ENCODE measurements at regions not wholly inside any gene's neighbourhood (a gene's known extent, or its start where the extent isn't known, plus 50 kb on each side); places are given as distances from the start of the nearest gene placed in this dataset.

DNA sequence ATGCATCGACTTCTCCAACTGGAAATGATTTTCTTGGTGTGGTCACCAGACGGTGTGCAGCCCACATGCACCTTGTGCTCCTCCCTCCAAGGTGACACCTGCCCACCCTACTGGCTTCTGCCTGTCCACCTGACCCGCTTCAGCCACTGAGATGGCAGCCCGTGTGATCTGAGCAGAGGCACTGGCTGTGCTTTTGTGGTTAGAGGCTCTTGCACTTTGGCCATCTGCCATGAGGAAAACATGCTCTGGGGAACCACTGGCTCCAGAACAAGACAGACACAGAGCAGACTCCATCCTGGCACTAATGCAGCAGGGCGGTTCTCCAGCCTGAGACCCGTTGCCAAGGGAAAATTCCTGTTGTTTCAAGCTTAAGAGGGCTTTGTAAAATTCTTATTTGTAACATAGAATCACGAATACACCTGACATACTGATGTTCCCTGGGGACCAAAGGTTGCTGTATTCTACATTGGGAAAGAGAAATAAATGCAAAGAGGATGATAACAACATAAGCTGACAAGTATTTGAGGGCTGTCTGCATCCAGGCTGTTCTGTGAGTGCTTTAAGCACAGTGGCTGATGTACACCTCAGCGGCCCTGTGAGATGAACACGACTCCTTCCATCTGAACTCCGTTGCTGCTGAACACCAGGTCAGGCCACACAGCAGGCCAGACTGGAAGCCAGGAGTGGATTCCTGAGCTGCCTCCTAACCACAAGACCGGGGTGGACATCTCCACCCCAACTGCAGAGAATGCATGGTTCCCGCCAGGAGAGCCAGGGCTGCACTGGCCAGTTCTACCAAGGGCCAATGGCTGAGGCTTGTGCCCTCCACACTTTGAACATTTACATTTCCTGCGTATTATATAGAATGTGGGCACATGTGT, 820.4 kb downstream of the GALR1 start:
- no peak overlapping the region for H3K4me3 ChIP-seq (ENCODE audit: low read length in 2 of 2)
- 82% methylated on average over 13 of the region's 13 CpGs for WGBS
- peaks cover 0 to 2% of the 10 kb centered on the region in 2 donors for H3K9me3 ChIP-seq (ENCODE audit: control insufficient read depth in 2 of 2, insufficient read depth in 1 of 2, low read length in 1 of 2)
- H3K27ac ChIP-seq (ENCODE audit: low read depth in 1 of 2, low read length in 1 of 2) = no peak overlapping the region
- no peak for DNase-seq (ENCODE audit: low read depth in 6 of 9, low spot score in 9 of 9)
- no peaks in the 10 kb centered on the region for H3K4me1 ChIP-seq (ENCODE audit: control insufficient read depth in 2 of 2, insufficient read depth in 2 of 2, low read length in 2 of 2)
- H3K36me3 ChIP-seq (ENCODE audit: control insufficient read depth in 2 of 2, insufficient read depth in 2 of 2, low read length in 1 of 2) = no peaks in the 10 kb centered on the region
- H3K27me3 ChIP-seq (ENCODE audit: control insufficient read depth in 2 of 2, insufficient read depth in 1 of 2, low read length in 1 of 2) = no peaks in the 10 kb centered on the region

DNA sequence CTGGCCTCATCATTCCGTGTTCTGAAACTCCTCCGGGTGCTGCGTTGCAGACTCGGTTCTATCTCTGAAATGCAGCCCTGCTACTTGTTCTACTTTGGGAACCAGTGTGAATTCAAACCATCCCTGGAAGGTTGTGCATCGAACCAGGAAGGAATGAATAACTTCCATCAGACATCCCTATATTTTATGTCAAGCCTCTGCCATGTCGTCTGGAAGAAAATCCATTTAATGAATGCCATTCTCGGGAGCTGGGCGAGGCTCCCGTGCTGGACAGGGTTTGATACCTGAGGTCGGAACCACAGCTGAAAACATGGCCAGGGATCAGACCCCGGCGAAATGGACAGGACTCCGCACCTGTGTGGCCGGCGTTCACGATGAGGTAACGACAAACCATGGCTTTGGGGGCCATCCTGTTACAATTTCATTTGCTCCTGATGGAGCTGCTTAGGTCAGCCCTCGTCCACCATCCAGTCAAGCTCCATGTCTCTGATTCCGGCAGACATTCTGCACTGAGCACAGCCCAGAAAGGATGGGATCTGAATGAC, 821.6 kb downstream of the GALR1 start:
- DNase-seq (ENCODE audit: low read depth in 6 of 9, low spot score in 9 of 9) = no peak
- Histone ChIP-seq H3K4me1 (ENCODE audit: control insufficient read depth in 2 of 2, insufficient read depth in 2 of 2, low read length in 2 of 2) (no peaks in the 10 kb centered on the region), H3K4me3 (ENCODE audit: low read length in 2 of 2) (no peak overlapping the region), H3K36me3 (ENCODE audit: control insufficient read depth in 2 of 2, insufficient read depth in 2 of 2, low read length in 1 of 2) (no peaks in the 10 kb centered on the region), H3K9me3 (ENCODE audit: control insufficient read depth in 2 of 2, insufficient read depth in 1 of 2, low read length in 1 of 2) (peaks cover 0 to 2% of the 10 kb centered on the region in 2 donors), H3K27me3 (ENCODE audit: control insufficient read depth in 2 of 2, insufficient read depth in 1 of 2, low read length in 1 of 2) (no peaks in the 10 kb centered on the region), H3K27ac (ENCODE audit: low read depth in 1 of 2, low read length in 1 of 2) (no peak overlapping the region)
- 88% methylated on average over 19 of the region's 19 CpGs for WGBS

DNA sequence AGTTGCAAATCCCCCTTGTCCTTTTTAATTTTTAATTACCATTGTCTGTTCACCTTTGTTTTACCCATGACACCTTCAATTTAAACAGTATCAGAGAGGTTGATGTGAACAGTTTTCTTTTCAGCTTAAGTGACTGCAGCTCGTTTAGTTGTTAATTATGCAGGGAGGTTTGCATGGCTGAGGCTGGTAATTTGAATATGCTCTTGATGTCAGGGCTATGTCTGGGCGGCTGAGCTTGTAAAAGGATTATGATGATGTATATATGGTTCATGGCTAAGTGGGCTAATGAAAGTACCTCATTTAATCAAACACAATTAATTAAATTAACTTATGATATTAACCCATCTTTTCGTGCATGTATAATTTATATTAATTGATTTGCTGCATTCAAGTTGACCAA, 822.1 kb downstream of the GALR1 start:
- no peaks in the 10 kb centered on the region for H3K36me3 ChIP-seq (ENCODE audit: control insufficient read depth in 2 of 2, insufficient read depth in 2 of 2, low read length in 1 of 2)
- H3K9me3 ChIP-seq (ENCODE audit: control insufficient read depth in 2 of 2, insufficient read depth in 1 of 2, low read length in 1 of 2) = peaks cover 0 to 2% of the 10 kb centered on the region in 2 donors
- WGBS = 86% methylated on average over 3 of the region's 3 CpGs
- no peaks in the 10 kb centered on the region for H3K4me1 ChIP-seq (ENCODE audit: control insufficient read depth in 2 of 2, insufficient read depth in 2 of 2, low read length in 2 of 2)
- H3K27ac ChIP-seq (ENCODE audit: low read depth in 1 of 2, low read length in 1 of 2) = no peak overlapping the region
- DNase-seq (ENCODE audit: low read depth in 6 of 9, low spot score in 9 of 9) = no peak
- H3K4me3 ChIP-seq (ENCODE audit: low read length in 2 of 2) = no peak overlapping the region
- H3K27me3 ChIP-seq (ENCODE audit: control insufficient read depth in 2 of 2, insufficient read depth in 1 of 2, low read length in 1 of 2) = no peaks in the 10 kb centered on the region

DNA sequence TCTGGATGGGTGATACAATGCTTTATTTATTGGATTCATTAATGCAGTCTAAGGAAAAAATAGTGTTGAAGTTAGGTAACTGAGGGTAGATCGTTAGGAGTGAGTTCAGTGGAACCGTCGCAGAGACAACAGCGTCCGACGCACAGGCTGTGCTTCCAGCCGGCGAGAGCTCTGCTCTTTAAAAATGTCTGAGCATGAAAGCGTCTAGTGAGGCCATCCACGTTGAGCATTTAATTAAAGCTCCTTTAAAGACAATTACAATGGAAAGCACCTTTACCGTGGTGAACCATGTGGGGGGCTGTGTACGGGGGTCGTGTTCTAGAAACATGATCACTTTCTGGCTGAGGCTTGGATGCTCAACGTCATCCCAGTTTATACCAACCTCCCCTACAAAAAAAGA, 822.7 kb downstream of the GALR1 start:
- Histone ChIP-seq H3K36me3 (ENCODE audit: control insufficient read depth in 2 of 2, insufficient read depth in 2 of 2, low read length in 1 of 2) (no peaks in the 10 kb centered on the region), H3K27ac (ENCODE audit: low read depth in 1 of 2, low read length in 1 of 2) (no peak overlapping the region), H3K9me3 (ENCODE audit: control insufficient read depth in 2 of 2, insufficient read depth in 1 of 2, low read length in 1 of 2) (no peaks in the 10 kb centered on the region), H3K27me3 (ENCODE audit: control insufficient read depth in 2 of 2, insufficient read depth in 1 of 2, low read length in 1 of 2) (no peaks in the 10 kb centered on the region), H3K4me1 (ENCODE audit: control insufficient read depth in 2 of 2, insufficient read depth in 2 of 2, low read length in 2 of 2) (no peaks in the 10 kb centered on the region), H3K4me3 (ENCODE audit: low read length in 2 of 2) (no peak overlapping the region)
- no peak for DNase-seq (ENCODE audit: low read depth in 6 of 9, low spot score in 9 of 9)
- WGBS = 84% methylated on average over 14 of the region's 14 CpGs

DNA sequence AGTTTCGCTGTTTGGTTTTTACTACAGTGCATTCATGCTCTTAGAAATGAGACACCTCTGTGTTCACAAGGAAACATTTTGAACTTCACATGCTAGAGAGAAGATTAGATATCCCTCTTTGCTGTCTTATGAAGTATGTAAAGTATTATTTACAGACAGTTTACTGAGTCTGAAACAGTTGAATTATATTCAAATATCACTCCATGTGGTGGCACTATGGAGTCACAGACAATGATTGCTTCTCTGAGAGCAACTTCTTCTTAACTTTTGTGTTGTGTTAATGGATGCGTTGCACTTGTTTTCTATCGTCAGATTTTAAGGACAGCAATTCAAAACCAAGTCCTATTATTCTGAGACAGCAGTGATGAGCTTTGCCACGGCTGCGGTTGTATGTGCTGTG, 823.6 kb downstream of the GALR1 start:
- WGBS = 71% methylated on average over 5 of the region's 5 CpGs
- no peak for DNase-seq (ENCODE audit: low read depth in 6 of 9, low spot score in 9 of 9)
- Histone ChIP-seq H3K4me1 (ENCODE audit: control insufficient read depth in 2 of 2, insufficient read depth in 2 of 2, low read length in 2 of 2) (no peaks in the 10 kb centered on the region), H3K9me3 (ENCODE audit: control insufficient read depth in 2 of 2, insufficient read depth in 1 of 2, low read length in 1 of 2) (no peaks in the 10 kb centered on the region), H3K36me3 (ENCODE audit: control insufficient read depth in 2 of 2, insufficient read depth in 2 of 2, low read length in 1 of 2) (no peaks in the 10 kb centered on the region), H3K4me3 (ENCODE audit: low read length in 2 of 2) (no peak overlapping the region), H3K27me3 (ENCODE audit: control insufficient read depth in 2 of 2, insufficient read depth in 1 of 2, low read length in 1 of 2) (no peaks in the 10 kb centered on the region), H3K27ac (ENCODE audit: low read depth in 1 of 2, low read length in 1 of 2) (peak overlapping the region in 1 of 2 donors; percentile 15)

DNA sequence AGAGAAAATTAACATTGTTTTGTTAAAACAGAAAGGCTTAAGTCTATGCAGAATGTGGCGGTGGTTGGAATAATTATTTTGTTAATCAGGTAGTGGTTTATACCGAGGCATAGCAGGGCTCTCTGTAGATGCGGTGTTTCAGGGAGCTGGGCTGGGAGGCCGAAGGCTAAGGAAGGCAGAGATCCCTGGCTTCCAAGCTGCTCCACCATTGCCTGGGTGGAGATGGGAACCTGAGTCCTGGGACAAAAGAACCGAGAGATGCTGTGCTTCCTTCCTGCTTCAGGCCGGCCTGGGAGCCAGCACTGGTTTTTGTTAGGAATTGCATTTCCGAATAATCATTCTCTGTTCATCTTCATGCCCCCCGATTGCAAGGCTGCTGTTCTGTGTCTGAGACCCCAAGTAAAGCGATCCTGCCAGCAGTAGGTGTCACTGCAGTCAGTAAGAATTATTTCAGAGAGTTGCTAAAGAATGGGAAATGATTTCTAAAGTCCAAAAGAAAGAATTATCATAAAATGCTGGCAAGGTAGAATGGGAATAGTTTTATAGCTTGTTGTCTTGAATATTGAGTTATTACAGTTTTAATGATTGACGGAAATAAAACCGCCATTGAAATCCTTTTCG, 824.9 kb downstream of the GALR1 start:
- H3K4me1 ChIP-seq (ENCODE audit: control insufficient read depth in 2 of 2, insufficient read depth in 2 of 2, low read length in 2 of 2) = no peaks in the 10 kb centered on the region

DNA sequence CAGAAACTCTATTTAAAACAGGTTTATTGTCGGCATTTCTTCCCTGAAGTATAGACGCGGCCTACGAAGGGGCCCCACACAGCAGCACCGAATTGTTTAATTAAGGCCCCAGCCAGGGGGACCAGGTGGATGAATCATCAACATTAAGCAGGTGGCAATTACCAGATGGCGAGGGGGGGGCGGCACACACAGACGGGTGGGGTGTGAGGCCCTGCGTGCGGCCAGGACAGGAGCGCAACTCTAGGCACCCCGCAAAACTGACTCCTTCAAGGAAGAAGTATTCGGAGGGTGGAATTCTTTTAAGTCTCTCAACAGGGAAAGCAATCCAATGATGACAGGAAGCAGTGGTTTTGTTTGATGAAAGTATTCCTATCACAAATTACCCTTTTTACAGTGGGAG, 830.4 kb downstream of the GALR1 start:
- Histone ChIP-seq H3K27me3 (ENCODE audit: control insufficient read depth in 2 of 2, insufficient read depth in 1 of 2, low read length in 1 of 2) (no peaks in the 10 kb centered on the region), H3K9me3 (ENCODE audit: control insufficient read depth in 2 of 2, insufficient read depth in 1 of 2, low read length in 1 of 2) (no peaks in the 10 kb centered on the region), H3K4me1 (ENCODE audit: control insufficient read depth in 2 of 2, insufficient read depth in 2 of 2, low read length in 2 of 2) (no peaks in the 10 kb centered on the region), H3K4me3 (ENCODE audit: low read length in 2 of 2) (no peak overlapping the region), H3K36me3 (ENCODE audit: control insufficient read depth in 2 of 2, insufficient read depth in 2 of 2, low read length in 1 of 2) (no peaks in the 10 kb centered on the region), H3K27ac (ENCODE audit: low read depth in 1 of 2, low read length in 1 of 2) (no peak overlapping the region)
- 92% methylated on average over 13 of the region's 13 CpGs for WGBS
- no peak for DNase-seq (ENCODE audit: low read depth in 6 of 9, low spot score in 9 of 9)

More for the DNA sequence above, 824.9 kb downstream of the GALR1 start:
- WGBS = 58% methylated on average over 12 of the region's 12 CpGs
- H3K9me3 ChIP-seq (ENCODE audit: control insufficient read depth in 2 of 2, insufficient read depth in 1 of 2, low read length in 1 of 2) = no peaks in the 10 kb centered on the region
- no peaks in the 10 kb centered on the region for H3K27me3 ChIP-seq (ENCODE audit: control insufficient read depth in 2 of 2, insufficient read depth in 1 of 2, low read length in 1 of 2)
- H3K27ac ChIP-seq (ENCODE audit: low read depth in 1 of 2, low read length in 1 of 2) = no peak overlapping the region
- H3K4me3 ChIP-seq (ENCODE audit: low read length in 2 of 2) = no peak overlapping the region
- DNase-seq (ENCODE audit: low read depth in 6 of 9, low spot score in 9 of 9) = no peak
- no peaks in the 10 kb centered on the region for H3K36me3 ChIP-seq (ENCODE audit: control insufficient read depth in 2 of 2, insufficient read depth in 2 of 2, low read length in 1 of 2)

DNA sequence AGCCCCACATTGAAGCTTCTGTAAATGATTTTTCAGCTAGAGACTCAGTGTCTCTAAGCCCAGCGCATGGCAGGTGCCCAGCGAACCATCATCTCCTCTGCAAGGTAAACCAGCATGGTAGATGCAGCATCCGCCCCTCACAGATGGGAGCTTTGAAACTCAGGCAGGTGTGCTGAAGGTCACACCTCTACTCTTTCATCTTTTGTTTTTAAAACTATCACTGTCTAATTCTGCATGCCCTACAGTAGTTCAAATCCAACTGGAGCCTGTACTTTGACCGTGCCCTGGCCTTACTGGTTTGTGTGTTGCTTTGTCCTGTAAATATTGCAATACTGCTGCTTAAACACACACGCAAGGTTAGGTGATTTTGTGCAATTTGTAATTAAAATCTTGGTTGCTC, 831.1 kb downstream of the GALR1 start:
- 97% methylated on average over 5 of the region's 5 CpGs for WGBS
- no peak for DNase-seq (ENCODE audit: low read depth in 6 of 9, low spot score in 9 of 9)
- Histone ChIP-seq H3K36me3 (ENCODE audit: control insufficient read depth in 2 of 2, insufficient read depth in 2 of 2, low read length in 1 of 2) (no peaks in the 10 kb centered on the region), H3K27ac (ENCODE audit: low read depth in 1 of 2, low read length in 1 of 2) (no peak overlapping the region), H3K4me1 (ENCODE audit: control insufficient read depth in 2 of 2, insufficient read depth in 2 of 2, low read length in 2 of 2) (no peaks in the 10 kb centered on the region), H3K27me3 (ENCODE audit: control insufficient read depth in 2 of 2, insufficient read depth in 1 of 2, low read length in 1 of 2) (no peaks in the 10 kb centered on the region), H3K9me3 (ENCODE audit: control insufficient read depth in 2 of 2, insufficient read depth in 1 of 2, low read length in 1 of 2) (no peaks in the 10 kb centered on the region), H3K4me3 (ENCODE audit: low read length in 2 of 2) (no peak overlapping the region)

DNA sequence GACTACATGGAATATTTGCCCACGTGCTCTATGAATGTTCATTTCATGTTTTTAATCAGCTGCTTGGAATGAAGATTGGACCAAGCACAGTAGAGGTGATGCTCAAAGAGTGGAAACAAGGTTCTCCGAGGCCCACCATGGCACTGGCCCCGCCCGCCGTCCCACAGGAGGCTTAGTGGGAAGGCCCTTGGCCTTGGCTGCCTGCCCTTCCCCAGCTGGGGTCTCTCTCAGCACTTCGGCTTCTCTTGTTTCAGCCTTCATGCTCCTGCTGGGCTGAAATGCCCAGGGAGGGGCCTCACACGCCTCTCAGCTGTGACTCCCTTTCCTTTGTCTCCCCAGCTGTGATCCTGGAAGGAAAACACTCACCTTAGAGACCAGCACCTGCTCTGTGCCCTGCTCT, 833.2 kb downstream of the GALR1 start:
- WGBS = 94% methylated on average over 7 of the region's 7 CpGs
- H3K36me3 ChIP-seq (ENCODE audit: control insufficient read depth in 2 of 2, insufficient read depth in 2 of 2, low read length in 1 of 2) = no peaks in the 10 kb centered on the region
- H3K4me3 ChIP-seq (ENCODE audit: low read length in 2 of 2) = no peak overlapping the region
- no peak overlapping the region for H3K27ac ChIP-seq (ENCODE audit: low read depth in 1 of 2, low read length in 1 of 2)
- no peak for DNase-seq (ENCODE audit: low read depth in 6 of 9, low spot score in 9 of 9)
- no peaks in the 10 kb centered on the region for H3K4me1 ChIP-seq (ENCODE audit: control insufficient read depth in 2 of 2, insufficient read depth in 2 of 2, low read length in 2 of 2)
- H3K9me3 ChIP-seq (ENCODE audit: control insufficient read depth in 2 of 2, insufficient read depth in 1 of 2, low read length in 1 of 2) = no peaks in the 10 kb centered on the region
- H3K27me3 ChIP-seq (ENCODE audit: control insufficient read depth in 2 of 2, insufficient read depth in 1 of 2, low read length in 1 of 2) = no peaks in the 10 kb centered on the region

All from thymus (tissue), 11 donors.